ENCODE measurements at regions not wholly inside any gene's neighbourhood (a gene's known extent, or its start where the extent isn't known, plus 50 kb on each side); places are given as distances from the start of the nearest gene placed in this dataset.

DNA sequence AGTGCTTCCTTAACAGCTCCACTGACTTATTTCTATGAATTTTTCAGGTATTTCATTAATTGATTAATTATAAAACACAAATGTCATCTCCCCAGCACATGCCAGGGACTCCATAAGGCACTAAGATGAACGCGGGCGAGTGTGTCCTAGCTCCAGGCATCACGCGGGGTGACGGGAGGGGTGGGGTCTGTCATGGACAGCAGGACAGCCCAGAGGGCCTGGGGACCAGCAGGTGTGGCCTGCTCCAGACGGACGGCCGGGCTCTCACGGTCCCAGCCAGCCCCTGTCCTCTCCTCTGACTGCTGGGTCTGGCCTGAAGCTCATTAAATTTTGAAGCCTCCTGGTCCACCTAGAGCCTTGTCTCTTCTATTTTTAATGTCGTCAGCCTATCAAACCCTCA is 531.1 kb downstream of the BRD1 start:
- Histone ChIP-seq H3K27ac (no peak overlapping the region), H3K4me1 (no peaks in the 10 kb centered on the region), H3K27me3 (no peaks in the 10 kb centered on the region), H3K4me3 (no peak overlapping the region), H3K9me3 (peaks cover 0 to 23% of the 10 kb centered on the region in 2 donors), H3K36me3 (no peaks in the 10 kb centered on the region)
- no peak for DNase-seq (ENCODE audit: low spot score)
- TF ChIP-seq, protein P1, sequence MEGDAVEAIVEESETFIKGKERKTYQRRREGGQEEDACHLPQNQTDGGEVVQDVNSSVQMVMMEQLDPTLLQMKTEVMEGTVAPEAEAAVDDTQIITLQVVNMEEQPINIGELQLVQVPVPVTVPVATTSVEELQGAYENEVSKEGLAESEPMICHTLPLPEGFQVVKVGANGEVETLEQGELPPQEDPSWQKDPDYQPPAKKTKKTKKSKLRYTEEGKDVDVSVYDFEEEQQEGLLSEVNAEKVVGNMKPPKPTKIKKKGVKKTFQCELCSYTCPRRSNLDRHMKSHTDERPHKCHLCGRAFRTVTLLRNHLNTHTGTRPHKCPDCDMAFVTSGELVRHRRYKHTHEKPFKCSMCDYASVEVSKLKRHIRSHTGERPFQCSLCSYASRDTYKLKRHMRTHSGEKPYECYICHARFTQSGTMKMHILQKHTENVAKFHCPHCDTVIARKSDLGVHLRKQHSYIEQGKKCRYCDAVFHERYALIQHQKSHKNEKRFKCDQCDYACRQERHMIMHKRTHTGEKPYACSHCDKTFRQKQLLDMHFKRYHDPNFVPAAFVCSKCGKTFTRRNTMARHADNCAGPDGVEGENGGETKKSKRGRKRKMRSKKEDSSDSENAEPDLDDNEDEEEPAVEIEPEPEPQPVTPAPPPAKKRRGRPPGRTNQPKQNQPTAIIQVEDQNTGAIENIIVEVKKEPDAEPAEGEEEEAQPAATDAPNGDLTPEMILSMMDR (IDR thresholded peaks at IDR 0.05), result no peak

DNA sequence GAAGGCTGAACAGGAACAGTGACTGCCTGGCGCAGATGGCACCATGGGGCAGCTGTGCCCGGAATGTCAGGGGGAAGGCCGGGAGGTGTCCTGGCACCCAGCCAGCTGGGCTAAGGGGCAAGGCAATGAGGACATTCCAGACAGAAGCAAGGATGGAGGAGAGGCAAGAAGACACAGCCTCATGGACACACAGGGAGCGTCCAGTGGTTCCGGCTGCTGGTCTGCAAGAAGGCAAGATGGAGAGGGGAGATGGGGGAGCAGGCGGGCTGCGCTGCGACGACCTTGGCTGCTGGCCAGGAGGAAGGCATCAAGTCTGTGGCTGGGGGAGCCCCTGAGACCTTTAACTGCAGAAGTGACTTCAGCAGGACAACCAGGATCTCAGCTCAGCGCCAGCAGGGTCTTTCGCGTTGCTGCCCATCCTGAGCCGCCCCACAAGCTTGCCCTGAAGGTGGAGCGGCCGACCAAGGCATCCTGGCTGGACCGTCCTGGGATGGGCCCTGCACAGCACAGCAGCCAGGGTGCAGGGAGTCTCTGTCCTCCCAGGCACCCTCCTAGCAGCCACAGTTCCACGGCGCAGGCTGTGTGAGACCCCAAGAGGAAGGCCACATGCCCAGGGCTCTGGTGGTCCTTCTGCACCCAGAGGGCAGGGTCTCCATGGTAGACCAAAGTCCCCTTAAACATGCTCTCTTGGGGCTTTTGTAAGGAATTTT is 531.7 kb downstream of the BRD1 start:
- no peaks in the 10 kb centered on the region for H3K27me3 ChIP-seq
- no peaks in the 10 kb centered on the region for H3K36me3 ChIP-seq
- TF ChIP-seq, protein P1 (IDR thresholded peaks at IDR 0.05), result no peak
- DNase-seq (ENCODE audit: low spot score), result peak; percentile 40
- no peak overlapping the region for H3K27ac ChIP-seq
- no peaks in the 10 kb centered on the region for H3K4me1 ChIP-seq
- H3K9me3 ChIP-seq, result peaks cover 0 to 23% of the 10 kb centered on the region in 2 donors
- H3K4me3 ChIP-seq, result no peak overlapping the region

DNA sequence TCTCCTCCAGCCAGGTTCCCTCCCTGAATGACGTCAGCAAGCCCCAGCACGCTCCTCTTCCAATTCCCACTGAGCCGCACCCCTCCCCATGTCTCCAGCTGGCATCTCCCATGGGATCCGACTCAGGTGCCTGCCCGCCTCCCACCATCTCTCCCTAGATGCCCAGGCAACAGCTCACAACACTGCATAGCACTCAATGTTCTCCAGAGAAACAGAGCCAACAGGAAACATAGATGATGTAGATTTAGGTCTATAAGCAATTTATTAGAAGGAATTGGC is 532.3 kb downstream of the BRD1 start:
- Histone ChIP-seq H3K4me1 (no peaks in the 10 kb centered on the region), H3K9me3 (peaks cover 0 to 23% of the 10 kb centered on the region in 2 donors), H3K4me3 (no peak overlapping the region), H3K27me3 (no peaks in the 10 kb centered on the region), H3K36me3 (no peaks in the 10 kb centered on the region), H3K27ac (no peak overlapping the region)
- peak; percentile 30 for DNase-seq (ENCODE audit: low spot score)
- TF ChIP-seq, protein P1 (IDR thresholded peaks at IDR 0.05), result no peak

DNA sequence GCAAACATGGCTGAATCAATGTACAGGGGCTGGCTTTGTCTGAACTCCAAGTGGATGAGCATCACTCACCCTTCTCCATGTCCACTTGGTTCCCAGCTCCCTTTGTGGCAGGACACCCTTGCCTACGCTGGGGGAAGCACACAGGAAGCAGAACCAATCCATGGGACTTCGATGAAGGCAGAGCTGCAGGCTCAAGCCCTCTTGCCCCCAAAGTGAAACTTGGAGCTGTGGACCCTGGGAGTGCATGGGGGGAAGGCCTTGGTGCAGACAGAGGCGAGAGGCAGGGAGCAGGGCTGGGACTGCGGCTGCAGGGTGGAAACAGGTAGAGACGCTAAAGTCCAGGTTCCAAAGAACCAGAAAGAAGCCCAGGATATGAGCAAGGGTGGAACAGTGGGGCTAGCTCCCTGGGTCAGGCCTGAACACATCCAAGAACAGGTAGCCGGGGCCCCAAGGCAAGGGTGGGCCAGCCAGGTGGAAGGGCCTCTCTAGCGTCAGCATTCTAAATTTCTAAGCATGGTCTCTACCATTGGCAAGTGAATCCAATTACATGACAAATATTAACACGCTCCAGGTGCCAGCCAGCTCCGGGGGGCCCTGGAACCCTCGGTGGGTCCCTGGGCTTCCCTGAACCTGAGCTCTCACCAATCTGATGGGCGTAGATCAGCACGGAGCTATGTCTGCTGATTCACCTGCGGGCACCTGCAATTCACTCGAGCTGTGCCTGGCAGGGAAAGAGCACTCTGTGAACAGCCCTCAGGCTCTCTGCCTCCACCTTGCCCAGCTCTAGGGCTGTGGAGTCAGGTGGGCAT is 532.8 kb downstream of the BRD1 start:
- DNase-seq (ENCODE audit: low spot score), result peak; percentile 36
- Histone ChIP-seq H3K36me3 (no peaks in the 10 kb centered on the region), H3K27ac (no peak overlapping the region), H3K4me3 (no peak overlapping the region), H3K27me3 (no peaks in the 10 kb centered on the region), H3K4me1 (no peaks in the 10 kb centered on the region), H3K9me3 (peaks cover 0 to 23% of the 10 kb centered on the region in 2 donors)
- TF ChIP-seq, protein P1 (IDR thresholded peaks at IDR 0.05), result no peak

DNA sequence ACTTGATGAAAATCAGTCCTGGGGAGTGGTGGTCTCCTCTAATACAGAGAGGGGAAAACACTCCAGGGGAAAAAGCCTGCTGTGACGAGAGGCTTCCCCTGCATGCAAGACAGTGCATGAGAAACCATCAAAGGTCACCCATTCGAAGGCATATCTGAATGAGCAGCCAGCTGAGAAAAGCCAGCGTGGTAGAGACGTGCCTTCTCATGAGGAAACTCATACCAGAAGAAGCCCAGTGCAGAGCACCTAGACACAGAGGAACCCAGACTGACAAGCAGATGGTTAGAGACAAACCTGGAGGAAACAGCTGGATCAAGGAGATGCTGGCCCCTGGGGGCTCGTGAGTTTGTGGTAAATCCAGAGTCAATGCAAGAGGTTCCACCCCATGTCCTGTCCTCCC is 534.8 kb downstream of the BRD1 start:
- TF ChIP-seq, protein P1 (IDR thresholded peaks at IDR 0.05), result no peak
- Histone ChIP-seq H3K9me3 (peaks cover 0 to 23% of the 10 kb centered on the region in 2 donors), H3K27me3 (no peaks in the 10 kb centered on the region), H3K4me3 (no peak overlapping the region), H3K36me3 (no peaks in the 10 kb centered on the region), H3K4me1 (no peaks in the 10 kb centered on the region), H3K27ac (no peak overlapping the region)
- DNase-seq (ENCODE audit: low spot score), result peak; percentile 5

Data from right atrium auricular region (tissue), 2 donors.